ENCODE measurements at regions not wholly inside any gene's neighbourhood (a gene's known extent, or its start where the extent isn't known, plus 50 kb on each side); places are given as distances from the start of the nearest gene placed in this dataset.

- TF ChIP-seq EZH2 (IDR thresholded peaks at IDR 0.05; ENCODE audit: insufficient read depth, poor library complexity, severe bottlenecking) (no peak), EZH2phosphoT487 (IDR thresholded peaks at IDR 0.05; ENCODE audit: insufficient read depth, low read depth) (no peak)
Measured at GRCh38 chr15:29600262-29600661, 222.0 kb downstream of the TJP1 start.
